ENCODE measurements at regions not wholly inside any gene's neighbourhood (a gene's known extent, or its start where the extent isn't known, plus 50 kb on each side); places are given as distances from the start of the nearest gene placed in this dataset.

DNA sequence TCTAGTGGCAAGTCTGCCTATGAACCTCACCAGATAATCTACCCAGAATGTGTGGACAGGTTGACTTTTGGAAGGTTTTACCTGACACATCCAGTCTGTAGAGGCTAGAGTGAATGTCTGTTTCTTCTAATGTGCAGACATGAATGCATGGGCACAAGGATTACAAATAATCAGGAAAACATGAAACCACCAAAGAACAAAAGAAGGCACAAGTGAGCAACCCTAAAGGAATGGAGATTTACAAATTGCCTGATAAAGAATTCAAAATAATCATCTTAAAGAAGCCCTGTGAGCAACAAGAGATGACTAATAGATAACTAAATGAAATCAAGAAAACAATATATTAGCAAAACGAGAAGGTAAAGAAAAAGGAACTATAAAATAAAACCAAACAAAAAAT is 876.1 kb upstream of the ADGRB3 start:
- H3K36me3 ChIP-seq (ENCODE audit: insufficient read depth, low read length): no peaks in the 10 kb centered on the region
- no peak for DNase-seq
- no peak overlapping the region for H3K27ac ChIP-seq (ENCODE audit: low read depth, low read length)
- POLR2A ChIA-PET (ENCODE audit: partially characterized antibody): no interaction called here
- Mint-ChIP-seq H3K27ac (no peak overlapping the region), H3K4me3 (no peak overlapping the region), H3K27me3 (no peaks in the 10 kb centered on the region), H3K4me1 (no peaks in the 10 kb centered on the region), H3K36me3 (no peaks in the 10 kb centered on the region), H3K9me3 (peaks cover 0 to 12% (median 3%) of the 10 kb centered on the region in 8 donors)
- peaks cover 0 to 6% of the 10 kb centered on the region in 2 donors for H3K9me3 ChIP-seq (ENCODE audit: control insufficient read depth in 1 of 2, low read length in 2 of 2)
- CTCF ChIA-PET (ENCODE audit: partially characterized antibody): no interaction called here
- no peaks in the 10 kb centered on the region for H3K4me1 ChIP-seq (ENCODE audit: insufficient read depth, low read length)
- H3K27me3 ChIP-seq (ENCODE audit: insufficient read depth, low read length): no peaks in the 10 kb centered on the region
- no peak overlapping the region for H3K4me3 ChIP-seq (ENCODE audit: low read length in 2 of 2)
- intact Hi-C loops (cut with micrococcal nuclease): no loop called here

DNA sequence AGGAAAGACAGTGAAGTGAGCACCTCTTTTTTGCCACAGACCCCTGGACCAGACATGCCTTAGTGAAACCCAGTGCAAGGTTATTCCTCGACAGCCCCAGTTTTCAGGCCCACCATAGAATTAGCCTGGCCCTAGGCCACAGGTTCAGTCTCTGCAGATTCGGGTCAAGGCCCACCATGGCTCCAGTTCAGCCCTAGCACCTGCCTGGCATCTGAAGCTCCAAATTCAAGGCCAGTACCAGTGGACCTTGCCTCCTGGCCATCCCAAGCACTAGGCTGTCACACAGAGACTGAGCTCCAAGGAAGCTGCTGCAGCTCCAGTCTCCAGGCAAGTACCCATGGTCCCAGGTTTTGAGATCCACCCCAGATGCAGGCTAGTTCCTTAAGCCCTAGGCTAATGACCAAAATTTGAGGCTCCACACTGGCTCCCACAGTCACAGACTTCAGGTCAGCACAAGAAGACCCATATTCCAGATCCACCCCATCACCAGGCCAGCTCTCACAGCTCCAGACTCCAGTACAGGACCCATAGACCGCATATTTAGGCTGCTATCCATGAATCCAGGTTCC is 877.5 kb upstream of the ADGRB3 start:
- H3K4me1 ChIP-seq (ENCODE audit: insufficient read depth, low read length): no peaks in the 10 kb centered on the region
- no peaks in the 10 kb centered on the region for H3K27me3 Mint-ChIP-seq
- CTCF ChIA-PET (ENCODE audit: partially characterized antibody): no interaction called here
- H3K27ac ChIP-seq (ENCODE audit: low read depth, low read length): no peak overlapping the region
- POLR2A ChIA-PET (ENCODE audit: partially characterized antibody): no interaction called here
- peaks cover 0 to 6% of the 10 kb centered on the region in 2 donors for H3K9me3 ChIP-seq (ENCODE audit: control insufficient read depth in 1 of 2, low read length in 2 of 2)
- H3K4me1 Mint-ChIP-seq: no peaks in the 10 kb centered on the region
- no peak overlapping the region for H3K4me3 Mint-ChIP-seq
- H3K4me3 ChIP-seq (ENCODE audit: low read length in 2 of 2): no peak overlapping the region
- intact Hi-C loops (cut with micrococcal nuclease): no loop called here
- no peaks in the 10 kb centered on the region for H3K36me3 ChIP-seq (ENCODE audit: insufficient read depth, low read length)
- no peaks in the 10 kb centered on the region for H3K36me3 Mint-ChIP-seq
- no peaks in the 10 kb centered on the region for H3K27me3 ChIP-seq (ENCODE audit: insufficient read depth, low read length)
- no peak overlapping the region for H3K27ac Mint-ChIP-seq
- peaks cover 0 to 13% (median 3%) of the 10 kb centered on the region in 8 donors for H3K9me3 Mint-ChIP-seq
- no peak for DNase-seq

DNA sequence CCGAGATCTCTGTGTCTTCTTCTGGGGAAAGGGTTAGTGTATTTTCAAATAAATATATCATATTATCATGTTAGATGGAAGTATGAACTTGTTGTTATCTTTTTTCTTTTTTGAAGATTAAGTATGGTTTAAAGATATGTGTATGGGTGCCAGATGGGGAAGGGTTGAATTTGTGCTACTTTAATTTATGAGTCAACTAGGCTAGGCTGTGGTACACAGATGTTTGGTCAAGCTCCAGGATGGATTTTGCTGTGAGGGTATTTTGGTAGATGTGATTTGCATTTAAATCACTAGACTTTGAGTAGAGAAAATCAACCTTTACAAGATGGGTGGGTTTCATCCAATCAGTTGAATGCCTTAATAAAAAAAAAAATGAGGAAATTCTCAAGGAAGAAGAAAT is 886.6 kb upstream of the ADGRB3 start:
- Histone ChIP-seq H3K36me3 (ENCODE audit: insufficient read depth, low read length) (no peaks in the 10 kb centered on the region), H3K27ac (ENCODE audit: low read depth, low read length) (no peak overlapping the region), H3K27me3 (ENCODE audit: insufficient read depth, low read length) (no peaks in the 10 kb centered on the region), H3K4me3 (ENCODE audit: low read length in 2 of 2) (no peak overlapping the region), H3K4me1 (ENCODE audit: insufficient read depth, low read length) (no peaks in the 10 kb centered on the region), H3K9me3 (ENCODE audit: control insufficient read depth in 1 of 2, low read length in 2 of 2) (peaks cover 0 to 2% of the 10 kb centered on the region in 2 donors)
- no peaks in the 10 kb centered on the region for H3K36me3 Mint-ChIP-seq
- H3K27me3 Mint-ChIP-seq: no peaks in the 10 kb centered on the region
- no peak overlapping the region for H3K27ac Mint-ChIP-seq
- POLR2A ChIA-PET (ENCODE audit: partially characterized antibody): no interaction called here
- CTCF ChIA-PET (ENCODE audit: partially characterized antibody): no interaction called here
- no peak for DNase-seq
- no peak overlapping the region for H3K4me3 Mint-ChIP-seq
- intact Hi-C loops (cut with micrococcal nuclease): no loop called here
- H3K4me1 Mint-ChIP-seq: no peaks in the 10 kb centered on the region
- peaks cover 0 to 12% (median 4%) of the 10 kb centered on the region in 8 donors for H3K9me3 Mint-ChIP-seq

DNA sequence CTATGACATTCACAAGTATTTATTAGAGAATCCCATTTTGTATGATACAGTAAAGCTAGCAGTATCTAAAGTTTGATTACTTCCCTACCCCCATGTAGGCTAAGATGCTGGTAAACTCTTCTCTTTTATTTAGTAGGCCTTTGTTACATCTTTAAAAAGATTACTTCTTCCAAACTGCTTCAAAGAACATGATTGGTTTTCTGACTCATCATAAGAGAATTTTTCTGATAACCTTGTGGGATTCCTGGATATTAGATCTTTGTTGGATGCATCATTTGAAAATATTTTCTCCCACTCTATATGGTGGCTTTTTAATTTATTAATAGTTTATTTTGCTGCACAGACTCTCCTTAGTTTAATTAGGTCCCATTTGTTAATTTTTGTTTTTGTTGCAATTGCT is 898.3 kb upstream of the ADGRB3 start:
- Mint-ChIP-seq H3K27me3 (no peaks in the 10 kb centered on the region), H3K4me3 (no peak overlapping the region), H3K36me3 (no peaks in the 10 kb centered on the region), H3K4me1 (no peaks in the 10 kb centered on the region), H3K27ac (no peak overlapping the region), H3K9me3 (peaks cover 2 to 23% (median 7%) of the 10 kb centered on the region in 8 donors)
- H3K27ac ChIP-seq (ENCODE audit: low read depth, low read length): no peak overlapping the region
- H3K36me3 ChIP-seq (ENCODE audit: insufficient read depth, low read length): no peaks in the 10 kb centered on the region
- H3K4me1 ChIP-seq (ENCODE audit: insufficient read depth, low read length): no peaks in the 10 kb centered on the region
- ChIA-PET CTCF (ENCODE audit: partially characterized antibody) (no interaction called here), POLR2A (ENCODE audit: partially characterized antibody) (no interaction called here)
- H3K9me3 ChIP-seq (ENCODE audit: control insufficient read depth in 1 of 2, low read length in 2 of 2): no peaks in the 10 kb centered on the region
- H3K27me3 ChIP-seq (ENCODE audit: insufficient read depth, low read length): no peaks in the 10 kb centered on the region
- no peak for DNase-seq
- intact Hi-C loops (cut with micrococcal nuclease): no loop called here
- no peak overlapping the region for H3K4me3 ChIP-seq (ENCODE audit: low read length in 2 of 2)

DNA sequence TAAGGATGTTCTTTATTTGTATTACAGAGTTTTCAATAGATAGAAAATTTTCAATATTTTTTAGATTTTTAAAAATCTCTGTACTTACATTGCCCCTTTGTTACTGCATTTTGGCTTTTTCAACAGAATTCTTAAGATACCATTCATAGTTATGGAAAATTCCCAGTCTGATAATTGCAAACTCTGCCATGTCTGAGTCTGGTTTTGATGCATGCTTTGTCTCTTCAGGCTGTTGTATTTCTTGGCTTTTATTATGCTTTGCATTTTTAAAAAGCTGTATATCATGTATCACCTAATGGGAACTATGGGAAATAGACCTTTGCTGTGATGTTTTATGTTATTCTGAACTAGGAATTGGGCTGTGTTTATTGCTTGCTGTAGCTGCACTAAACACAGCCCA is 898.9 kb upstream of the ADGRB3 start:
- Histone ChIP-seq H3K4me3 (ENCODE audit: low read length in 2 of 2) (no peak overlapping the region), H3K27ac (ENCODE audit: low read depth, low read length) (no peak overlapping the region), H3K4me1 (ENCODE audit: insufficient read depth, low read length) (no peaks in the 10 kb centered on the region), H3K36me3 (ENCODE audit: insufficient read depth, low read length) (no peaks in the 10 kb centered on the region), H3K27me3 (ENCODE audit: insufficient read depth, low read length) (no peaks in the 10 kb centered on the region), H3K9me3 (ENCODE audit: control insufficient read depth in 1 of 2, low read length in 2 of 2) (no peaks in the 10 kb centered on the region)
- no peaks in the 10 kb centered on the region for H3K4me1 Mint-ChIP-seq
- ChIA-PET CTCF (ENCODE audit: partially characterized antibody) (no interaction called here), POLR2A (ENCODE audit: partially characterized antibody) (no interaction called here)
- no peaks in the 10 kb centered on the region for H3K27me3 Mint-ChIP-seq
- peaks cover 4 to 29% (median 9%) of the 10 kb centered on the region in 8 donors for H3K9me3 Mint-ChIP-seq
- H3K27ac Mint-ChIP-seq: no peak overlapping the region
- intact Hi-C loops (cut with micrococcal nuclease): no loop called here
- H3K36me3 Mint-ChIP-seq: no peaks in the 10 kb centered on the region
- no peak overlapping the region for H3K4me3 Mint-ChIP-seq
- DNase-seq: no peak

DNA sequence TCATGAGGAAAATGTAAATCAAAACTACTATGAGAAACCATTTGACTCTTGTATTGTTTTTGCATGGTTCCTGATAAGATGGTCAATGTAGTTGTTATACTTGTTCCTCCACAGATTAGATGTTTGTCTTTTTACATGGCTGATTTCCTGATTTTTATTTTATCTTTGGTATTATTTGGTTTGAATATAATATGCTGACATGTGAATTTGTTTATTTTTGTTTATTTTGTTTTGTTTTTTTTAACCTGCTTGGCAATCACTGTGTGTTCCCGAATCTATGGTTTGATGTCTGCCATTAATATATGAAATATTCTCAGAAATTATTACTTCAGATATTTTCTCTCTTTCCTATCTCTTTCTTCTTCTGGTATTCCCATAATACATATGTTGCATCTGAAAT is 899.5 kb upstream of the ADGRB3 start:
- Mint-ChIP-seq H3K36me3 (no peaks in the 10 kb centered on the region), H3K27ac (no peak overlapping the region), H3K4me3 (no peak overlapping the region), H3K27me3 (no peaks in the 10 kb centered on the region), H3K4me1 (no peaks in the 10 kb centered on the region), H3K9me3 (peaks cover 4 to 29% (median 10%) of the 10 kb centered on the region in 8 donors)
- Histone ChIP-seq H3K27ac (ENCODE audit: low read depth, low read length) (no peak overlapping the region), H3K4me3 (ENCODE audit: low read length in 2 of 2) (no peak overlapping the region), H3K4me1 (ENCODE audit: insufficient read depth, low read length) (no peaks in the 10 kb centered on the region), H3K9me3 (ENCODE audit: control insufficient read depth in 1 of 2, low read length in 2 of 2) (no peaks in the 10 kb centered on the region), H3K36me3 (ENCODE audit: insufficient read depth, low read length) (no peaks in the 10 kb centered on the region), H3K27me3 (ENCODE audit: insufficient read depth, low read length) (no peaks in the 10 kb centered on the region)
- no peak for DNase-seq
- intact Hi-C loops (cut with micrococcal nuclease): no loop called here
- POLR2A ChIA-PET (ENCODE audit: partially characterized antibody): no interaction called here
- CTCF ChIA-PET (ENCODE audit: partially characterized antibody): no interaction called here

DNA sequence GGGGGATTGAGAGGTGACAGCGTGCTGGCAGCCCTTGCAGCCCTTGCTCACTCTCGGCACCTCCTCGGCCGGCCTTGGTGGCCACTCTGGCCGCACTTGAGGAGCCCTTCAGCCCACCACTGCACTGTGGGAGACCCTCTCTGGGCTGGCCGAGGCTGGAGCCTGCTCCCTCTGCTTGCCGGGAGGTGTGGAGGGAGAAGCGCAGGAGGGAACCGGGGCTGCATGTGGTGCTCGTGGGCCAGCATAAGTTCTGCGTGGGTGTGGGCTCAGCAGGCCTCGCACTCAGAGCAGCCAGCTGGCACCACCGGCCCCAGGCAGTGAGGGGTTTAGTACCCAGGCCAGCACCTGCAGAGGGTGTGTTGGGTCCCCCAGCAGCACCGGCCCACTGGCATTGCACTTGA is 912.2 kb upstream of the ADGRB3 start:
- no peak overlapping the region for H3K27ac Mint-ChIP-seq
- Histone ChIP-seq H3K9me3 (ENCODE audit: control insufficient read depth in 1 of 2, low read length in 2 of 2) (no peaks in the 10 kb centered on the region), H3K27me3 (ENCODE audit: insufficient read depth, low read length) (no peaks in the 10 kb centered on the region), H3K4me1 (ENCODE audit: insufficient read depth, low read length) (no peaks in the 10 kb centered on the region), H3K36me3 (ENCODE audit: insufficient read depth, low read length) (no peaks in the 10 kb centered on the region), H3K4me3 (ENCODE audit: low read length in 2 of 2) (no peak overlapping the region), H3K27ac (ENCODE audit: low read depth, low read length) (no peak overlapping the region)
- H3K27me3 Mint-ChIP-seq: no peaks in the 10 kb centered on the region
- H3K9me3 Mint-ChIP-seq: peaks cover 0 to 20% (median 10%) of the 10 kb centered on the region in 8 donors
- no peaks in the 10 kb centered on the region for H3K4me1 Mint-ChIP-seq
- POLR2A ChIA-PET (ENCODE audit: partially characterized antibody): no interaction called here
- CTCF ChIA-PET (ENCODE audit: partially characterized antibody): no interaction called here
- intact Hi-C loops (cut with micrococcal nuclease): no loop called here
- H3K4me3 Mint-ChIP-seq: no peak overlapping the region
- no peaks in the 10 kb centered on the region for H3K36me3 Mint-ChIP-seq
- no peak for DNase-seq

DNA sequence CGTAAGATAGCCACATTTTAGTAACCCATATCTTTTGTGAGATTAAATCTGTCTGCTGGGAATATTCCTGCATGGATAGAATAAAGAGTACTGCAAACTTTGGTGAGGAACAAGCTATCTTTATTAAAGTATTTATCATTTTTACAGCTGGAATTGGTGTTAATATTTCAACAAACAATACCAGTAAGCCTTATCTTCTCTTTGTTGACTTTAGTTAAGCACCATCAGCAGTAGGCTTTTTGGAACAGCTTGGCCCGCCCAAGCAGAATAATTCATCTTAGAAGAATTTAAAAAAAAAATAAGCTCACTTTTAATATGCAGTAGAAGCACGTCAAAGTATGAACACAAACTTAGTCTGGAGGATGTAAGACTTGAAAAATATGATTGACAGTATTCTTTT is 917.8 kb upstream of the ADGRB3 start:
- no peak for DNase-seq
- H3K4me1 ChIP-seq (ENCODE audit: insufficient read depth, low read length): no peaks in the 10 kb centered on the region
- H3K27ac Mint-ChIP-seq: no peak overlapping the region
- H3K27ac ChIP-seq (ENCODE audit: low read depth, low read length): no peak overlapping the region
- POLR2A ChIA-PET (ENCODE audit: partially characterized antibody): no interaction called here
- no peaks in the 10 kb centered on the region for H3K36me3 ChIP-seq (ENCODE audit: insufficient read depth, low read length)
- CTCF ChIA-PET (ENCODE audit: partially characterized antibody): no interaction called here
- H3K9me3 ChIP-seq (ENCODE audit: control insufficient read depth in 1 of 2, low read length in 2 of 2): no peaks in the 10 kb centered on the region
- H3K27me3 Mint-ChIP-seq: no peaks in the 10 kb centered on the region
- intact Hi-C loops (cut with micrococcal nuclease): no loop called here
- no peaks in the 10 kb centered on the region for H3K36me3 Mint-ChIP-seq
- H3K4me3 ChIP-seq (ENCODE audit: low read length in 2 of 2): no peak overlapping the region
- no peaks in the 10 kb centered on the region for H3K27me3 ChIP-seq (ENCODE audit: insufficient read depth, low read length)
- no peak overlapping the region for H3K4me3 Mint-ChIP-seq
- no peaks in the 10 kb centered on the region for H3K4me1 Mint-ChIP-seq
- peaks cover 0 to 6% (median 4%) of the 10 kb centered on the region in 8 donors for H3K9me3 Mint-ChIP-seq
